GM12878 (cell line): ENCODE measurements at regions not wholly inside any gene's neighbourhood (a gene's known extent, or its start where the extent isn't known, plus 50 kb on each side); places are given as distances from the start of the nearest gene placed in this dataset.

Experiments
- ATAC-seq: fragments of 200-7000 bp; cut with Tn5 transposase; 3 replicates; pipeline ENCODE4 v1.9.1; 2020; ENCODE audit warnings: mild to moderate bottlenecking, moderate library complexity
- BruUV-seq: library from RNA; stranded (reverse); fragments of 400-500 nt; replicated peaks from 2 replicates; lab custom pipeline; 2021; lab: Mats Ljungman, UMichigan
- CTCF ChIA-PET: fragments of 300-600 bp; sonication (Branson Sonifier 250); formaldehyde crosslinking; extraction: SDS; loops from one replicate; lab custom pipeline; 2021; ENCODE audit warnings: inconsistent platforms; lab: Yijun Ruan, JAX
- POLR2A ChIA-PET: fragments of 350-600 bp; formaldehyde crosslinking; extraction: SDS; loops from one replicate; lab custom pipeline; 2021; ENCODE audit warnings: inconsistent platforms; lab: Charles Lee
- RAD21 ChIA-PET: fragments of 300-600 bp; sonication (Branson Sonifier 250); formaldehyde crosslinking; loops from one replicate; lab custom pipeline; 2023; ENCODE audit warnings: antibody characterized with exemption; ENCODE audit not compliant: unreplicated experiment; lab: Charles Lee
- SMC1A ChIA-PET: fragments of 300-600 bp; sonication (Branson Sonifier 250); formaldehyde crosslinking; loops from one replicate; lab custom pipeline; 2023; ENCODE audit not compliant: unreplicated experiment, uncharacterized antibody; lab: Charles Lee
- DNase-seq: peaks from one replicate; pipeline ENCODE4 v3.0.0-alpha.2; 2011; ENCODE audit warnings: low read depth, low spot score
- FAIRE-seq: peaks from 3 replicates; lab custom pipeline; 2011; peaks lifted over from hg19 to GRCh38; lab: Jason Lieb, UNC
- H2AFZ ChIP-seq: 2 replicates; pipeline ENCODE4 v1.6.0; 2011; ENCODE audit warnings: low read depth, low read length, control low read depth; ENCODE audit not compliant: control insufficient read depth
- H3K27ac ChIP-seq: 2 replicates; pipeline ENCODE4 v1.5.1; 2011; ENCODE audit warnings: control low read depth; ENCODE audit not compliant: control insufficient read depth, insufficient read depth
- H3K27me3 ChIP-seq, 2 experiments: replicated peaks in 1 of 2; 2 replicates each; pipeline versions ENCODE4 v1.6.0 to v1.6.1; 2011; ENCODE audit warnings: low read length in 1 of 2; ENCODE audit not compliant: control insufficient read depth in 2 of 2, insufficient read depth in 2 of 2
- H3K36me3 ChIP-seq, 2 experiments: 2 replicates each; pipeline ENCODE4 v1.5.1; 2011; ENCODE audit warnings: low read length in 1 of 2; ENCODE audit not compliant: control insufficient read depth in 2 of 2, insufficient read depth in 2 of 2
- H3K4me1 ChIP-seq: 2 replicates; pipeline ENCODE4 v1.6.1; 2011; ENCODE audit warnings: mild to moderate bottlenecking, low read length, moderate library complexity, mixed read lengths; ENCODE audit not compliant: control insufficient read depth, insufficient read depth
- H3K4me2 ChIP-seq: 2 replicates; pipeline ENCODE4 v1.6.0; 2011; ENCODE audit warnings: control low read depth; ENCODE audit not compliant: control insufficient read depth, insufficient read depth
- H3K4me3 ChIP-seq: fragments of 200-600 bp; sonication (generic); 2 replicates; pipeline ENCODE4 v1.5.1; 2016
- H3K79me2 ChIP-seq: 2 replicates; pipeline ENCODE4 v1.6.0; 2011; ENCODE audit warnings: low read length; ENCODE audit not compliant: control insufficient read depth, insufficient read depth
- H3K9ac ChIP-seq: 2 replicates; pipeline ENCODE4 v1.8.0; 2011; ENCODE audit warnings: low read length, control low read depth, mixed read lengths; ENCODE audit not compliant: control insufficient read depth, insufficient read depth
- H3K9me3 ChIP-seq: replicated peaks from 3 replicates; pipeline ENCODE4 v1.5.1; 2011; ENCODE audit warnings: mild to moderate bottlenecking, low read length; ENCODE audit not compliant: control insufficient read depth, insufficient read depth
- H4K20me1 ChIP-seq: 2 replicates; pipeline ENCODE4 v1.6.0; 2011; ENCODE audit not compliant: control insufficient read depth, insufficient read depth
- CEBPB ChIP-seq, 2 experiments: fragments of 150-350 bp in 1 of 2; IDR thresholded peaks; 2 replicates each; pipeline ENCODE4 v1.6.1; 2012 to 2014; ENCODE audit warnings: low read depth in 2 of 2, low read length in 2 of 2, borderline replicate concordance in 1 of 2, inconsistent platforms in 1 of 2
- DPF2 ChIP-seq: fragments of 450-650 bp; IDR thresholded peaks from 2 replicates; pipeline ENCODE4 v1.6.1; 2017; ENCODE audit warnings: mild to moderate bottlenecking
- E4F1 ChIP-seq: fragments of 450-650 bp; IDR thresholded peaks from 2 replicates; pipeline ENCODE4 v1.6.1; 2018; ENCODE audit warnings: borderline replicate concordance, mild to moderate bottlenecking; ENCODE audit not compliant: partially characterized antibody
- FOXK2 ChIP-seq: fragments of 450-650 bp; IDR thresholded peaks from 2 replicates; pipeline ENCODE4 v1.6.1; 2017; ENCODE audit warnings: mild to moderate bottlenecking, moderate library complexity
- FOXM1 ChIP-seq: IDR thresholded peaks from 2 replicates; pipeline ENCODE4 v1.6.1; 2012; ENCODE audit warnings: low read depth, mild to moderate bottlenecking, inconsistent platforms, low read length, moderate library complexity
- KLF5 ChIP-seq: fragments of 450-650 bp; IDR thresholded peaks from 2 replicates; pipeline ENCODE4 v1.6.1; 2014; ENCODE audit warnings: mild to moderate bottlenecking; ENCODE audit not compliant: partially characterized antibody
- MEF2A ChIP-seq: IDR thresholded peaks from 2 replicates; pipeline ENCODE4 v1.6.1; 2011; ENCODE audit warnings: low read depth, mild to moderate bottlenecking, low read length, moderate library complexity; ENCODE audit not compliant: insufficient read depth
- MXI1 ChIP-seq: fragments of 150-350 bp; IDR thresholded peaks from 2 replicates; pipeline ENCODE4 v1.6.1; 2011; ENCODE audit warnings: low read depth, mild to moderate bottlenecking, inconsistent platforms, low read length, improper control_type of control experiment
- PAX8 ChIP-seq: fragments of 450-650 bp; IDR thresholded peaks from 2 replicates; pipeline ENCODE4 v1.6.1; 2017; ENCODE audit warnings: mild to moderate bottlenecking, moderate library complexity
- PBX3 ChIP-seq: IDR thresholded peaks from 2 replicates; pipeline ENCODE4 v1.6.1; 2011; ENCODE audit warnings: mild to moderate bottlenecking, low read depth, low read length, moderate library complexity; ENCODE audit not compliant: insufficient replicate concordance
- POLR2AphosphoS2 ChIP-seq: IDR thresholded peaks from 2 replicates; pipeline ENCODE4 v1.6.1; 2011; ENCODE audit warnings: low read depth, mild to moderate bottlenecking, low read length, improper control_type of control experiment, moderate library complexity
- RELA ChIP-seq: fragments of 450-650 bp; IDR thresholded peaks from 2 replicates; pipeline ENCODE4 v1.8.0; 2014; ENCODE audit warnings: borderline replicate concordance; ENCODE audit not compliant: partially characterized antibody
- SP1 ChIP-seq: IDR thresholded peaks from one replicate; pipeline ENCODE4 v1.6.1; 2011; ENCODE audit warnings: low read depth, low read length
- ZZZ3 ChIP-seq: IDR thresholded peaks from 2 replicates; pipeline ENCODE4 v1.6.1; 2011; ENCODE audit warnings: low read depth; ENCODE audit not compliant: control insufficient read depth, insufficient read length
- WGBS: methylation state at CpG from one replicate; pipeline ENCODE4 v1.1.6; 2016; ENCODE audit warnings: low lambda C conversion rate; ENCODE audit not compliant: insufficient replicate concordance, insufficient coverage; ENCODE audit errors: missing lambda C conversion rate; 5-methylcytosine and 5-hydroxymethylcytosine counted together
- in situ Hi-C: fragments of 300-500 bp; cut with MboI; formaldehyde crosslinking; loops from 9 replicates; pipeline ENCODE4 v1.14.3; 2018; ENCODE audit warnings: mixed read lengths
- intact Hi-C: fragments of 100-400 bp; cut with micrococcal nuclease; formaldehyde crosslinking; loops from one replicate; pipeline ENCODE4 v1.14.2; 2022; ENCODE audit not compliant: unreplicated experiment
- TF ChIP-seq, protein P1 (sequence below): fragments of 450-650 bp; IDR thresholded peaks from 2 replicates; pipeline ENCODE4 v1.6.1; 2017; ENCODE audit warnings: low read depth, mild to moderate bottlenecking, moderate library complexity
- TF ChIP-seq, protein P2 (sequence below): fragments of 450-650 bp; IDR thresholded peaks from 2 replicates; pipeline ENCODE4 v1.6.1; 2017; ENCODE audit warnings: mild to moderate bottlenecking, moderate library complexity

GRCh38 chr12:67893022-67893580 lies 96.1 kb upstream of the IFNG-AS1 start:
- FAIRE-seq = no peak
- no TSS peak for BruUV-seq
- POLR2A ChIA-PET = no interaction called here
- Histone ChIP-seq H3K9ac (no peak overlapping the region), H2AFZ (no peak overlapping the region), H3K4me1 (no peaks in the 10 kb centered on the region), H3K36me3 (no peaks in the 10 kb centered on the region), H3K27me3 (peaks cover 0 to 2% of the 10 kb centered on the region in 2 experiments; a peak in 1 of 4 replicates), H3K9me3 (no peaks in the 10 kb centered on the region), H3K27ac (no peak overlapping the region), H3K4me2 (no peak overlapping the region), H3K79me2 (no peaks in the 10 kb centered on the region), H4K20me1 (no peaks in the 10 kb centered on the region), H3K4me3 (no peak overlapping the region)
- RAD21 ChIA-PET = no interaction called here
- no peak for ATAC-seq
- CTCF ChIA-PET = interaction anchor here (1.0 kb wide), 1 partner anchor 50 kb away, joined by 5 read pairs; no protein-coding TSS in a partner anchor
- intact Hi-C loops = no loop called here
- DNase-seq = no peak
- in situ Hi-C loops = no loop called here
- 27% methylated on average over 7 of the region's 7 CpGs for WGBS
- SMC1A ChIA-PET = no interaction called here
- TF ChIP-seq FOXM1 (no peak), PBX3 (no peak), DPF2 (no peak), E4F1 (no peak), MXI1 (no peak), CEBPB (IDR thresholded peaks at IDR 0.05; ENCODE audit: borderline replicate concordance in 1 of 2, low read depth in 2 of 2, low read length in 2 of 2) (no peak), MEF2A (no peak), ZZZ3 (no peak), POLR2AphosphoS2 (no peak), PAX8 (no peak), KLF5 (no peak), SP1 (no peak), FOXK2 (no peak), RELA (no peak)
- TF ChIP-seq, protein P1, sequence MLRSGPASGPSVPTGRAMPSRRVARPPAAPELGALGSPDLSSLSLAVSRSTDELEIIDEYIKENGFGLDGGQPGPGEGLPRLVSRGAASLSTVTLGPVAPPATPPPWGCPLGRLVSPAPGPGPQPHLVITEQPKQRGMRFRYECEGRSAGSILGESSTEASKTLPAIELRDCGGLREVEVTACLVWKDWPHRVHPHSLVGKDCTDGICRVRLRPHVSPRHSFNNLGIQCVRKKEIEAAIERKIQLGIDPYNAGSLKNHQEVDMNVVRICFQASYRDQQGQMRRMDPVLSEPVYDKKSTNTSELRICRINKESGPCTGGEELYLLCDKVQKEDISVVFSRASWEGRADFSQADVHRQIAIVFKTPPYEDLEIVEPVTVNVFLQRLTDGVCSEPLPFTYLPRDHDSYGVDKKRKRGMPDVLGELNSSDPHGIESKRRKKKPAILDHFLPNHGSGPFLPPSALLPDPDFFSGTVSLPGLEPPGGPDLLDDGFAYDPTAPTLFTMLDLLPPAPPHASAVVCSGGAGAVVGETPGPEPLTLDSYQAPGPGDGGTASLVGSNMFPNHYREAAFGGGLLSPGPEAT = no peak
- TF ChIP-seq, protein P2, sequence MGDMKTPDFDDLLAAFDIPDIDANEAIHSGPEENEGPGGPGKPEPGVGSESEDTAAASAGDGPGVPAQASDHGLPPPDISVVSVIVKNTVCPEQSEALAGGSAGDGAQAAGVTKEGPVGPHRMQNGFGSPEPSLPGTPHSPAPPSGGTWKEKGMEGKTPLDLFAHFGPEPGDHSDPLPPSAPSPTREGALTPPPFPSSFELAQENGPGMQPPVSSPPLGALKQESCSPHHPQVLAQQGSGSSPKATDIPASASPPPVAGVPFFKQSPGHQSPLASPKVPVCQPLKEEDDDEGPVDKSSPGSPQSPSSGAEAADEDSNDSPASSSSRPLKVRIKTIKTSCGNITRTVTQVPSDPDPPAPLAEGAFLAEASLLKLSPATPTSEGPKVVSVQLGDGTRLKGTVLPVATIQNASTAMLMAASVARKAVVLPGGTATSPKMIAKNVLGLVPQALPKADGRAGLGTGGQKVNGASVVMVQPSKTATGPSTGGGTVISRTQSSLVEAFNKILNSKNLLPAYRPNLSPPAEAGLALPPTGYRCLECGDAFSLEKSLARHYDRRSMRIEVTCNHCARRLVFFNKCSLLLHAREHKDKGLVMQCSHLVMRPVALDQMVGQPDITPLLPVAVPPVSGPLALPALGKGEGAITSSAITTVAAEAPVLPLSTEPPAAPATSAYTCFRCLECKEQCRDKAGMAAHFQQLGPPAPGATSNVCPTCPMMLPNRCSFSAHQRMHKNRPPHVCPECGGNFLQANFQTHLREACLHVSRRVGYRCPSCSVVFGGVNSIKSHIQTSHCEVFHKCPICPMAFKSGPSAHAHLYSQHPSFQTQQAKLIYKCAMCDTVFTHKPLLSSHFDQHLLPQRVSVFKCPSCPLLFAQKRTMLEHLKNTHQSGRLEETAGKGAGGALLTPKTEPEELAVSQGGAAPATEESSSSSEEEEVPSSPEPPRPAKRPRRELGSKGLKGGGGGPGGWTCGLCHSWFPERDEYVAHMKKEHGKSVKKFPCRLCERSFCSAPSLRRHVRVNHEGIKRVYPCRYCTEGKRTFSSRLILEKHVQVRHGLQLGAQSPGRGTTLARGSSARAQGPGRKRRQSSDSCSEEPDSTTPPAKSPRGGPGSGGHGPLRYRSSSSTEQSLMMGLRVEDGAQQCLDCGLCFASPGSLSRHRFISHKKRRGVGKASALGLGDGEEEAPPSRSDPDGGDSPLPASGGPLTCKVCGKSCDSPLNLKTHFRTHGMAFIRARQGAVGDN = no peak
